A549 (cell line): ENCODE measurements at regions not wholly inside any gene's neighbourhood (a gene's known extent, or its start where the extent isn't known, plus 50 kb on each side); places are given as distances from the start of the nearest gene placed in this dataset.

Experiments
- CEBPB ChIP-seq, 2 experiments: fragments of >200 bp in 1 of 2; sonication (Bioruptor Twin) in 1 of 2; formaldehyde crosslinking in 1 of 2; IDR thresholded peaks; 2 replicates each; pipeline ENCODE4 v1.6.1; 2012 to 2016
- CHD2 ChIP-seq: fragments of 150-350 bp; IDR thresholded peaks from 2 replicates; pipeline ENCODE4 v1.6.1; 2014; ENCODE audit warnings: low read length; ENCODE audit not compliant: partially characterized antibody
- CHD4 ChIP-seq: fragments of 200-600 bp; sonication (generic); IDR thresholded peaks from 2 replicates; pipeline ENCODE4 v1.6.1; 2016; ENCODE audit warnings: antibody characterized with exemption, mild to moderate bottlenecking, borderline replicate concordance
- CTCF ChIP-seq: fragments of >200 bp; sonication (Bioruptor Twin); formaldehyde crosslinking; IDR thresholded peaks from 3 replicates; pipeline ENCODE4 v1.5.1; 2016
- EP300 ChIP-seq, 2 experiments: fragments of >200 bp; sonication (Bioruptor Twin); formaldehyde crosslinking; IDR thresholded peaks; 2 replicates in 1 of 2; 3 replicates in 1 of 2; pipeline ENCODE4 v1.6.1; 2016 to 2017
- HOXB5 ChIP-seq: fragments of 250-450 bp; sonication (Bioruptor Pico); IDR thresholded peaks from 2 replicates; pipeline ENCODE4 v1.5.0; 2020; ENCODE audit warnings: mild to moderate bottlenecking, moderate library complexity
- JUN ChIP-seq, 2 experiments: fragments of >200 bp; sonication (Bioruptor Twin); formaldehyde crosslinking; IDR thresholded peaks; 2 replicates in 1 of 2; 3 replicates in 1 of 2; pipeline ENCODE4 v1.6.1; 2016 to 2017
- RAD21 ChIP-seq, 2 experiments: fragments of >200 bp in 1 of 2; sonication (Bioruptor Twin) in 1 of 2; formaldehyde crosslinking in 1 of 2; IDR thresholded peaks in 1 of 2; conservative IDR thresholded peaks in 1 of 2; 2 replicates in 1 of 2; 3 replicates in 1 of 2; pipeline ENCODE4 v1.6.1; 2012 to 2018; ENCODE audit warnings: inconsistent platforms in 1 of 2
- SMC3 ChIP-seq: fragments of >200 bp; sonication (Bioruptor Twin); formaldehyde crosslinking; IDR thresholded peaks from 3 replicates; pipeline ENCODE4 v1.6.1; 2018; ENCODE audit warnings: inconsistent platforms

DNA sequence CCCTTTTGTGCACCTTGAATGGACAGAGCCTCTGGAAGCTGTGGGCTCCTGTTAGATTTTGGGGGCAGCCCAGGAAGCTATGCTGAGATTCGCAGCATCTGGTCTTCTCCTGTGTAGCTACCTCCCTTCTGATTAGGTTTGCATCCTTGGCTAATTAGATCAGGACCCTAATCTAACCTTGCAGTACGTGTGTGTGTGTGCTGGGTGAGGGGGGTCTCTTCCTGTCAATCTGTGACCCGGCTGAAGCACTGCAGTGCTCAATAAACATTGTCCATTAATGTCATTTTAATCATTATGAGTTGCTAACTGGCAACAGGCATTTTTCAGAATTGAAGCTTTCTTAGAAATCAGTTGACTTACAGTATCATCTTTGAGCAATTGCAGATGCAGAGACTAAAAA lies 229.1 kb upstream of the STXBP5 start:
- no peak for TF ChIP-seq CTCF
- TF ChIP-seq HOXB5 (CRISPR knock-in tag), result no peak
- TF ChIP-seq EP300 (IDR thresholded peaks at IDR 0.05), result no peak
- no peak for TF ChIP-seq CEBPB (IDR thresholded peaks at IDR 0.05)
- no peak for TF ChIP-seq RAD21 (conservative IDR thresholded peaks at IDR 0.05 in 1 of 2, IDR thresholded peaks at IDR 0.05 in 1 of 2)
- TF ChIP-seq CHD2, result no peak
- no peak for TF ChIP-seq CHD4
- TF ChIP-seq SMC3, result no peak
- no peak for TF ChIP-seq JUN (IDR thresholded peaks at IDR 0.05)
